ENCODE measurements at regions not wholly inside any gene's neighbourhood (a gene's known extent, or its start where the extent isn't known, plus 50 kb on each side); places are given as distances from the start of the nearest gene placed in this dataset.

GRCh38 chr6:140124498-140124897, 750.0 kb upstream of the CITED2 start:
- no peak for DNase-seq

GRCh38 chr6:140108167-140108566, 733.7 kb upstream of the CITED2 start:
- no peak for DNase-seq

GRCh38 chr6:140107216-140107615, 732.8 kb upstream of the CITED2 start:
- no peak for DNase-seq

GRCh38 chr6:140105857-140106256, 731.4 kb upstream of the CITED2 start:
- DNase-seq: no peak

- DNase-seq: no peak
Measured at GRCh38 chr6:140105241-140105640, 730.8 kb upstream of the CITED2 start.

- no peak for DNase-seq
Measured at GRCh38 chr6:140101818-140102217, 727.4 kb upstream of the CITED2 start.

GRCh38 chr6:140101367-140101766, 726.9 kb upstream of the CITED2 start:
- DNase-seq: no peak

- no peak for DNase-seq
Measured at GRCh38 chr6:140095532-140095931, 721.1 kb upstream of the CITED2 start.

GRCh38 chr6:140091895-140092294, 717.4 kb upstream of the CITED2 start:
- no peak for DNase-seq

- DNase-seq: no peak
Measured at GRCh38 chr6:140090871-140091270, 716.4 kb upstream of the CITED2 start.

- DNase-seq: no peak
Measured at GRCh38 chr6:140083375-140083774, 708.9 kb upstream of the CITED2 start.

GRCh38 chr6:140082867-140083297, 708.4 kb upstream of the CITED2 start:
- no peak for DNase-seq

- DNase-seq: no peak
Measured at GRCh38 chr6:140079328-140079727, 704.9 kb upstream of the CITED2 start.

GRCh38 chr6:140078561-140079125, 704.2 kb upstream of the CITED2 start:
- DNase-seq: no peak

- no peak for DNase-seq
Measured at GRCh38 chr6:140077827-140078560, 703.5 kb upstream of the CITED2 start.

- DNase-seq: no peak
Measured at GRCh38 chr6:140076105-140076504, 701.7 kb upstream of the CITED2 start.

- no peak for DNase-seq
Measured at GRCh38 chr6:140073456-140073855, 699.0 kb upstream of the CITED2 start.

GRCh38 chr6:140071601-140072062, 697.2 kb upstream of the CITED2 start:
- no peak for DNase-seq

- no peak for DNase-seq
Measured at GRCh38 chr6:140070846-140071473, 696.5 kb upstream of the CITED2 start.

GRCh38 chr6:140069576-140069975, 695.1 kb upstream of the CITED2 start:
- no peak for DNase-seq

- no peak for DNase-seq
Measured at GRCh38 chr6:140068801-140069200, 694.4 kb upstream of the CITED2 start.

GRCh38 chr6:140064366-140064765, 689.9 kb upstream of the CITED2 start:
- no peak for DNase-seq

GRCh38 chr6:140063021-140063399, 688.6 kb upstream of the CITED2 start:
- no peak for DNase-seq
